Left colon (tissue), 2 donors: ENCODE measurements at regions not wholly inside any gene's neighbourhood (a gene's known extent, or its start where the extent isn't known, plus 50 kb on each side); places are given as distances from the start of the nearest gene placed in this dataset.
"Not testable (repeated sequence)": the region's sequence is repeated elsewhere in the genome, so short reads cannot be mapped to it uniquely, and the experiment has no call there.

ENCODE experiments used
- ATAC-seq: fragments of 200-7000 bp; cut with Tn5 transposase; one replicate; pipeline ENCODE4 v1.9.1; 2020; ENCODE audit warnings: mild to moderate bottlenecking, moderate library complexity
- DNase-seq, 2 donors: peaks; one replicate each; pipeline ENCODE4 v3.0.0-alpha.2; 2020
- intact Hi-C, 2 donors: fragments of 100-400 bp; cut with DNase I in 1 of 2; cut with micrococcal nuclease in 1 of 2; formaldehyde crosslinking; loops; one replicate each; pipeline versions ENCODE4 v1.11.2 to v1.14.0; 2022; cut with DNase I, micrococcal nuclease
- donor health status: DM: no; HTN: no; CAD: no.
- donor health status: DM: yes; HTN: yes; CAD: no.

GRCh38 chr13:80501556-80501955 lies 160.6 kb upstream of the SPRY2 start:
- intact Hi-C loops = no loop called here

GRCh38 chr13:80499536-80500290 lies 158.8 kb upstream of the SPRY2 start:
- DNase-seq (no peak), ATAC-seq (no peak)
- intact Hi-C loops = no loop called here

More at GRCh38 chr13:80501556-80501955, 160.6 kb upstream of the SPRY2 start:
- DNase-seq = no peak
- no peak for ATAC-seq

GRCh38 chr13:80498433-80498832 lies 157.5 kb upstream of the SPRY2 start:
- ATAC-seq = no peak
- intact Hi-C loops = no loop called here
- DNase-seq = no peak

GRCh38 chr13:80497978-80498377 lies 157.1 kb upstream of the SPRY2 start:
- no peak for ATAC-seq

GRCh38 chr13:80497439-80497838 lies 156.5 kb upstream of the SPRY2 start:
- DNase-seq (no peak), ATAC-seq (no peak)
- intact Hi-C loops = no loop called here

More at GRCh38 chr13:80497978-80498377, 157.1 kb upstream of the SPRY2 start:
- no peak for DNase-seq
- intact Hi-C loops = no loop called here

GRCh38 chr13:80496721-80497397 lies 155.9 kb upstream of the SPRY2 start:
- no peak for DNase-seq
- no peak for ATAC-seq
- intact Hi-C loops = no loop called here

- DNase-seq, ATAC-seq, intact Hi-C loops: not testable (repeated sequence)
Observed at GRCh38 chr13:80490491-80490943, 149.6 kb upstream of the SPRY2 start.

GRCh38 chr13:80486402-80486801 lies 145.5 kb upstream of the SPRY2 start:
- intact Hi-C loops = no loop called here
- ATAC-seq = no peak
- DNase-seq = no peak

- intact Hi-C loops = no loop called here
- ATAC-seq (no peak), DNase-seq (no peak)
Observed at GRCh38 chr13:80483157-80483556, 142.2 kb upstream of the SPRY2 start.

- ATAC-seq (peak; percentile 25), DNase-seq (no peak)
- intact Hi-C loops = no loop called here
Observed at GRCh38 chr13:80481588-80481987, 140.7 kb upstream of the SPRY2 start.

- DNase-seq (no peak), ATAC-seq (no peak)
- intact Hi-C loops = no loop called here
Observed at GRCh38 chr13:80477661-80478443, 136.9 kb upstream of the SPRY2 start.

GRCh38 chr13:80476953-80477352 lies 136.0 kb upstream of the SPRY2 start:
- intact Hi-C loops = no loop called here
- DNase-seq (no peak), ATAC-seq (no peak)

GRCh38 chr13:80475718-80476117 lies 134.8 kb upstream of the SPRY2 start:
- no peak for DNase-seq
- intact Hi-C loops = no loop called here
- no peak for ATAC-seq

- ATAC-seq = no peak
- intact Hi-C loops = no loop called here
- no peak for DNase-seq
Observed at GRCh38 chr13:80473695-80474094, 132.8 kb upstream of the SPRY2 start.

- intact Hi-C loops = no loop called here
- no peak for ATAC-seq
- peak in 1 of 2 donors; percentile 60 for DNase-seq
Observed at GRCh38 chr13:80469853-80470381, 129.0 kb upstream of the SPRY2 start.

GRCh38 chr13:80469105-80469852 lies 128.4 kb upstream of the SPRY2 start:
- intact Hi-C loops = no loop called here
- DNase-seq (no peak), ATAC-seq (no peak)

GRCh38 chr13:80465321-80465720 lies 124.4 kb upstream of the SPRY2 start:
- ATAC-seq (no peak), DNase-seq (no peak)
- intact Hi-C loops = no loop called here

GRCh38 chr13:80463673-80464352 lies 122.9 kb upstream of the SPRY2 start:
- intact Hi-C loops = no loop called here
- DNase-seq = no peak
- ATAC-seq = no peak
